ENCODE measurements at regions not wholly inside any gene's neighbourhood (a gene's known extent, or its start where the extent isn't known, plus 50 kb on each side); places are given as distances from the start of the nearest gene placed in this dataset.
"Not testable (repeated sequence)": the region's sequence is repeated elsewhere in the genome, so short reads cannot be mapped to it uniquely, and the experiment has no call there.

DNA sequence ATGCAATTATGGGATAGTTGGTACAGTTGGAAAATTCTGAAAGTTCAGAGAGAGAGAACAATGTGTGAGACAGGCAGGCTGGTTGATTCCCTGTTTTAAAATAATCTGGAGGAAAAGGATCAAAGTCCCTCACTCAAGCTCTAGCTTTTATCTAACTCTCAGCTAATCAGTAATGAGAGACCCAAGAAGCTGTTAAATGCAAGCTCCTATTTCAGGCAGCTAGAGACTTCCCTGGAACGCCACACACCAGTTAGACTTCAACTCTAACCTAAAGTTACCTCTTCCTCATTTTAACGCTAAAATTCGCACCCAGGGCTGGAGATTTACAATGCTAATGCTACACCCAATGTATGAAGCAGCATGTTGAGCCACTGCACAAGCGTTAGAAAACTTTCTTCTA lies 243.1 kb downstream of the EN1 start:
- DNase-seq: no peak

DNA sequence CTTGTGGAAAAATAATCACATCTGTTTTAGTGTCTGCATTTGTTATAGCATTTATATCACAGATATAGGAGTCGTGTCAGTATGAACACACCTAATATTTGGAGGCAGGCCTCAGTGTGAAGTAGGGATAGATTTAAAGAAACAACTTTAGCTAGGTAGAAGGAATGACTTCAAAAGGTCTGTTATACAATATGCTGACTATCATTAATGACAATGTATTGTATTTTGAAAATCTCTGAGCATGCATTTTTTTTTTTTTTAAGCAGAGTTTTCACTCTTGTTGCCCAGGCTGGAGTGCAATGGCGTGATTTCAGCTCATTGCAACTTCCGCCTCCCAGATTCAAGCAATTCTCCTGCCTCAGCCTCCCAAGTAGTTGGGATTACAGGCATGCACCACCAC lies 248.3 kb downstream of the EN1 start:
- DNase-seq: no peak

DNA sequence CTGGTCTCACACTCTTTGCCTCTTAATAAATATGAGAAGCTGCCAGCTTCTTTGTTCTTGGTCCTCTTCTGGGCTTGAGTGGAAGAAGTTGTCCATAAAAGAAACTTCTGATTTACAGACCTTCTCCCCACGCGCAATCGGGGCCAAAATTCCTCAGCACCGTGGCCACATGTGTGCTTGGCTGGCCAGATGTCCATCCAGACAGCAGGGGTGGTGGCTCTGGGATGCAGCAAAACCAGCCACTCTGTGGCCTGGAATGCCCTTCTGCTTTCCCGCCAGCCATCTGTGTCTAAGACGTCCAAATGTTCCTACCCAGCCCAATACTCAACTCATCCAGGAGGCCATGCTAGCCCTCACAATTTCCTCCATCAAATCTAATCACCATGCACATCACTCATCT lies 250.8 kb downstream of the EN1 start:
- no peak for DNase-seq

DNA sequence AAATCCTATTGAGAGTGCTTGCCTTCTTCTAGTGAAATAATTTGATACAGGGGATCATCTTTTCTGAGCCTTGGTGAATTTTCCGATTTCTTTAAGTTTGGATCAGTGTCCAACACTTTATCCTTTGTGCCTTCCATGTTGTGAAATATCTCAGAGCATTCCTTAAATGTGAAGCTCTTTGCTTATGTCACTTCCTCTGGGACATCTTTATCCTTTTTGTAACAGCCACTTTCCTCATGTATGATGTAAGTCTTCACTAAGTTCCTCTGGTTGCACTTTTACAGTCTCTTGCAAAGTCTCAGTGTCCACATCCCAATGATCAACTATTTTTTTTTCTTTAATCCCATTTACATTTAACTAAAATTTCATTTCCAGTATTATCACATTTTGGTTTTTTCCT lies 254.2 kb downstream of the EN1 start:
- DNase-seq: no peak

DNA sequence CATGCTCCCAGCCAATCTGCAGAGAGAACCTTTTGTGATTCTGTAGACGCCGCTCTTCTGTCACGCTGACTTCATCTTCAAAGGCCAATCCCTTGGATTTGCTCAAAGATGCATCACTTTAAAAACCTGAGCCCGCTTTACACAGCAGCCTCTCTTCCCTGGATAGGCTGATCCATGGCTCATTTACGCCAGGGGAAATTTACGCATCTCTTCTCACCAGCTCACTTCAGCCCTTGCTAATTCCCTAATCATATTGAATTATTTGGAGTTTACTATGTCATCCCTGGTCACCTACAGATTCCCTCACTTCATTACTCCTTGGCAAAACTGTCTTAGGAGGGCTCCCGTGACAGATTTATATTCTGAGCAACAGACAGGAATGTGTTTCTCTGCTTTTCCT lies 256.2 kb downstream of the EN1 start:
- DNase-seq: no peak

DNA sequence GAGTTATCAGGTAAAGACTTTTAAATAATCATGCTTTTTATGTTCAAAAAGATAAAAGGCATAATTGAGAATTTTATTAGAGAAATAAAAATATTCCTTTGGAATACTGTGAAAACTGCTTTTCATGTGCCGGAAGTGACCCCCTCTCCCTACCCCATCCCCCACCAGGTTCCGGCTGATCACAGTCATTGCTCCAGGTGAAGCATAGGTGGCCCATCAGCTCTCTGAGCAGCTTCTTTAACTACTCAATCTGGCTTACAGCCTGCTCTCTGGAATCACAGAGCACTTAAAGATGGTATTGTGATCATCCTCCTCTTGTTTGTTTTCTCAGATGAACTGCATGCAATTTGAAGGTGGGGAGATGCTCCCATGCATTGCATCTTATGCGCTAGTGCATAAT lies 257.7 kb downstream of the EN1 start:
- no peak for DNase-seq

DNA sequence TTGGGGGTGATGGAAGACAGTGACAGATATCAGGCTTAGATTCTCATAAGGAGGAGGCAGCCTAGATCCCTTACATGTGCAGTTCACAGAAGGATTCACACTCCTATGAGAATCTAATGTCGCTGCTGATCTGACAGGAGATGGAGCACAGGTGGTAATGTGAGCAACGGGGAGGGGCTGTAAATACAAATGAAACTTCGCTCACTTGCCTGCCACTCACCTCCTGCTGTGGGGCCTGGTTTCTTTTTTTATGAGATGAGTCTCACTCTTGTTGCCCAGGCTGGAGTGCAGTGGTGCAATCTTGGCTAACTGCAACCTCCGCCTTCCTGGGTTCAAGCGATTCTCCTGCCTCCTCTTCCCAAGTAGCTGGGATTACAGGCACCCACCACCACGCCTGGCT lies 258.6 kb downstream of the EN1 start:
- no peak for DNase-seq

DNA sequence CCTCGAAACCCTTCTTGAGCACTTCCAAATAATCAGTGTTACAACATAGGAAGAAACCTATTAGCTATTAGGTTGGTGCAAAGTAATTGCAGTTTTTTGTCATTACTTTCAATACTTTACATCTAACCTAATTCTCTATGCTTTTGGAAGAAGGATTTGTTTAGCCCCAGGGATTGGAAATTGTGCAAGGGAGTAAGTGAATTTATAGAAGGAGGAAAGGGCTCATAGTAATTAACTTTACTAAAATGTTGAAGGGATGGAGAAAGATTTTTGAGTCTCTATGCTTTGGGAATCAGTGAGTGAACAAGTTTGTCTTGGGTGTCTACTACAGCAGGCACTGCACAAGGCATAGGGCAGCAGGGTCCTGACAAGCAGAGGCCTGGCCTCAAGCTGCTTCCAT lies 261.1 kb downstream of the EN1 start:
- DNase-seq: no peak

DNA sequence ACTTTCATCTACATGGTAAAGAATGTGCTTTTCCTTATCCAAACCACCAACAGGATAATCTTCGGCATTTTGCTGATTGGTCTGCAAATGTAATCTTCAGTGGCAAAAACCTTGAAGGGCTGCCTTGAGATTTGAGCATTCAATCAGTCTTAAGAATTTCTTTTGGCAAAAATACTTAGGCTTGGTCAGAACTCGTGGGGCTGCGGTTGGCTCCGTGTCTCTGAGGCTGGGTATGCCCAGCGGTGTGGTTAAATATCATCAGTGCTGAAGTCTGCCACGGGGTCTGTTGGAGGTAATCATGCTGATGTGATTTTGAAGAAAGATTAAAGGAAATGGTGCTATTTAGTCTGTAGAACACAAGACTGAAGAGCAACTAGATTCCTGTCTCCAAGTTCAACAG lies 262.6 kb downstream of the EN1 start:
- DNase-seq: no peak

DNA sequence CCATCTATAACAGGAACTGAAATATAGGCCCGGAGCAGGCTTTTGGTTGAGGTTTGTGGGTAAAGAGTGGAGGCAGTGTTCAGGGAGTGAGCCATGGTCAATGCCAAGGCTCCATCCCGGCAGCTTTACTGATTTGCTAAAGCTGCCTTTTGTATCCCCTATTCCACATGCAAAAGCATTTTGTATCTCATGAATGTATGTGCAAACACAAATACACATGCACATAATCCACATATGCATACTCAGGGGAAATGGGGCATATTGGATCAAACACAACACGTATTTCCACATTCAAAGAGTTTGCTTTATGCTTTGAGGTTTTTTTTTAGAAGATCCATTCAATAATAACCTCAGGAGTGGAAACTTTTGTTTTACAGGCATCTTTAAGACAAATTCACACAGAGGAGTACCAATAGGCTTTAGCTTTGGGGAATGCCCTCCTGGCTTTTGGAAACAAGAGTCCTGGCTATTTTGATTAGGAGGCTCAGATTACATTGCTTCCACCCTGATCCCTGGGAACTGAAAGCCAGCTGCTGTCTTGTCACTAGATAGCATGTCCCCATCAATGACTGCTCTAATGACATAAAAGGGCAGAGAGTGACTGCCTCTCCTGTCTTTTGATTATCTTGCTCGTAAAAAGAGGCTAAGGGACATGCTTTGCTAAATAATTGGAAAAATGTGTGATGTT lies 263.2 kb downstream of the EN1 start:
- no peak for DNase-seq

DNA sequence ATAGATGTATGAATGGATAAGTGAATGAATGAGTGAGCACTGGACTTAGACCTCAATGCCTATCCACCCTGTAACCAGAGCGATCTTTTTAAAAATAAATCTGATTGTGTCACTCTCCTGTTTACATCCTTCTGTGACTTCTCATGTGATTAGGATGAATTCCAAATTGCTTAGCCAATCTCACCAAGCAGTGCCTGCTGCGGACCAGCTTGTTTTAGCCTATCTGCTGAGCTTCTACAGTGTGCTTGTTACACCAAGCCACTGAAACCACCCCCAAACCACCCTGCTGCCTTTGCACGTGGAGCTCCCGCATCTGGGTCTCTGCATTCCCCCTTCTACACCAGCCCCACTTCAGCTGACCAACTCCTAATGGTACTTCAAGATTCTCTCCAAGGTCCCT lies 265.4 kb downstream of the EN1 start:
- DNase-seq: no peak

DNA sequence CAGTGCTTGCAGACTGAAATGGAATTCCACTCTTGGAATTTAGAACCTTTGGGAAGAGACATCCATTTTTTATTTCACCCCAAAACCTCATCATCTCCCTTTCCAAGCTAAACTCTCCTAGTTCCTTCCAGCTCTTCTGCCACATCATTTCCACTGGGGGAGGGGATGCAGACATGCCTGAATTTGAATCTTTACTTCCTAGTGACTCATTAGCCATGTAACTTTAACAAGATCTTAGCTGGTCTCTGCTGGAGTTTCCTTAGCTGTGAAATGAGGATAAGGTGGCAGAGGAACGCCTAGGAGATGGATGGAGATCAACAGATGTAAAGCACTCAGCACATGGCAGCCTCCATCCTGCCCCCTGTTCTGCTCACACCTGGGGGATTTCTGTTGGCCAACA lies 266.8 kb downstream of the EN1 start:
- no peak for DNase-seq

DNA sequence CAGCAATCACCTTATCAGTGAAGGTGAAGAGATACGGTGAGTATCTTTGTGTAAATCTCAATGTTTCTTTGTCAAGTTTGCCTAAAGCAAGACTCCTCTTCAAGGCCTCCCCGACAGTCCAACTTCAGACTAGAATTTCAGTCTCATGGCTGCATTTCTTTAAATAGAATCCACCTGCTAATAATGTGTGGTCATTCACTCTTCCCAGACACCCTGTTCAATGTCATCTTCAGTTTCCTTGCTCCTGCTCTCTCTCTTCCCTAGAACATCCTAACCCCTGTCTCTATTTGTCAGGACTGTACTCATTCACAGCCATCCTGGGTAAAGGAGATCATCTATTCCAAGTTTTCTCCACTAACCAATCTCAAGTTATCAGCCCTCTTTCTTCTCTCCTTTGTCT lies 267.3 kb downstream of the EN1 start:
- no peak for DNase-seq

DNA sequence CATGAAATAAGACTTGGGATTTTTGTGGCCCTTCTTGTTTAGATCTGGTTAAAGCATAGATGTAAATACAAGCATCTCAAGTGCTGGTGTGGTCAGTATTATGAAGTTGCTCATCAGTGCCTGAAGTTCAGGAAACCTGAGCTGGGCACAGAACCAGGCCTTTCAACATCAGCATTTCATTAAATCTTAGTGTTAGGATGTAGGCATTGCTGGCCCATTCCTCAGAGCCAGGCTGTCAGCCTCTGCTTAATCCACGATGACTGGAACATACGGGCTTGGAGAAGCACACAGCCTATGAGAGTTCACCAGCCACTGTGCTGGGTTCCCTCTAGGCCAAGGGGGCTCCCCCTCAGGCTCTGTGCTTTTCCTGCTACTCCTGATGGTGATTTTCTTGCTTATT lies 270.2 kb downstream of the EN1 start:
- no peak for DNase-seq

DNA sequence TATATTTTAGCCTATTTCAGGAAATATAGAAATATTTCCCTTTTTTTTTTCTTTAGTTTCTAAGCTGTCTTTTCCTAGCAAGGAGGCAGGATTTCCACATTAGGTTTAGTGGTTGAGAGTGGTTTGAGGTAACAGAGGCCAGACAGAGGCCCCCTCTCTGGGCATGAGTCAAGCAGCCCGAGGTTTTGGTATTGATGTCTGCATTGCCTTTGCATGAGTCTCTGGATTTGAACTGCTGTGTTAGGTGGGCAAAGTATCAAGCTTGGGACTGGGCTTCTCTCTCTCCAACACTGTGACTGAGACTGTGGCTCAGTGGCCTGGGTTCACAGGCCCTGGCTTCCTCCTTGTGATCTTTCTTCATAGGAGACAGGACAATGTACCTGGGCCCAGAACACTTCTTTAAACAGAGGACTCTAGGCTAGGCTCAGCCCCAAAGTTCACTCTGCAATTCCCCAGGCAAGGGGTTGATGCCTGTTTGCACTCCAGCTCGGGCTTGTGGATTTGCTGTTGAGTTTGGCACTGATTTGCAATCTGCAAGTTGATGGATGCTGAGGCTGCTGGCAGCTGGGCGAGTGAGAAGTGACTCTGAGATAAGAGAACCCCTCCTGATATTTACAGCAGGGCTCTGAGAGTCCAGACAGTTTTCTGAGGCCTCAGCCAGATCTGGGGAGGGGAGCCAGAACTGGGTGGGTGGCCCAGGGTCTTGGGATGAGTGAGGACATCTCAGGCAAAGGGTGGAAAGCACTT lies 271.2 kb downstream of the EN1 start:
- no peak for DNase-seq

DNA sequence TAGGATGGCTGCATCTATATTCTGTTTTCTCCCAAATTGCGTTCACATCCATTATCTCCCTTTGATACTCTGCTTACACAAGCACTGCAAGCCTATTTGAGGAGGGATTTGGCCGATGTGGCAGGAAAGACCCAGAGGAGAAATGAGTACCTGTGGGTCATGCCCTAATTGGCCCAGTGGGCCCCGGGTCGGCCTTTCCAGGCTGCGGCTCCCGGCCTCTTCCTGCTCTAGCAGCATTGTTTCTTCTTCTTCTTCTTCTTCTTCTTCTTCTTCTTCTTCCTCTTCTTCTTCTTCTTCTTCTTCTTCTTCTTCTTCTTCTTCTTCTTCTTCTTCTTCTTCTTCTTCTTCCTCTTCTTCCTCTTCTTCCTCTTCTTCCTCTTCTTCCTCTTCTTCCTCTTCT lies 275.1 kb downstream of the EN1 start:
- not testable (repeated sequence) for DNase-seq

DNA sequence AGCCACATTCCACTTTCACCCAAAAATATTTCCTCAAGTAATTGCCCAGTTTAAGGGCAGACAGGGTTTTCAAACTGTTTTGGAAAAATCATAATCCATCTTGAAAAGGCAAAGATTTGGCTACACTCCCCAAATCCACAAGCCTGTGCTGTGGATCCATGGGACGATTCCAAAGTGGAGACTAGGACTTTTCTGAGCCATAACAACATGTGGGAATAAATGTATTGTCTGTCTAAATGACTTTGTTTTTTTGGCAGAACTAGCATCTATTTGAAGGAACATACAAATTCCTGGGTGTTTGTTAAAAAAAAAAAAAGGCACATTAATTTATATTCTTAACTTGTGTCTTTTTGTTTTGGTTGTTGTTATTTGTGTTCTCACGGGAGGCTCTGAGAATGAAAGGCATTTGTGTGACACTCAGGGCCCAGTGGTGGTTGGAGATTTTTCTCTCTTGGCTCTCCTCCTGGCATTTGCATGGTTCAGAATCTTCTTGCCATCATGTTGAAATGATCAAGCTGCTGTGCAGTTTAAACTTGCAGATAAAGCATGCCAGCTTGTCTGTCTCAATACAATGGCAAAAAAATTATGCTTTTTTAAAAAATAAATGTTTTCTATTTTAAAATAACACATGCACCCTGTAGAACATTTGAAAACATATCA lies 277.4 kb downstream of the EN1 start:
- no peak for DNase-seq

DNA sequence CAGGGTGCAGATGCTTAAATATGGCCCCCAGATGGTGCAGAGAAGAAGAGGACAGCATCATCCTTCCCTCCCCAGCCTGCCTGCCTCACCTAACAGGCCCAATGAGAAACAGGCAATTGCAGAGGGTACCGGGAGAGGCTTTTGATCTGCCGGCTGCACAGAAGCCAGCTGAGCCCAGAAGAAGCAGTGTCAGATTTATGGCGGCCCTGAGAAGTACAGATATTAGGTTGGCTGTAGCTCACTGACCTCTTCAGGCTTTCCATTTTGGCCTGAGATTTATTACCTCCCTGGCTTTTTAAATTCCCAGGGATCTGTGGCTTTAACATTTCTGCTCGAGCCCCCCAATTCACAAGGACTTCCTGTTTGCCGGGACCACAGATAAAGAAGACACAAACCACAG lies 278.7 kb downstream of the EN1 start:
- DNase-seq: no peak

DNA sequence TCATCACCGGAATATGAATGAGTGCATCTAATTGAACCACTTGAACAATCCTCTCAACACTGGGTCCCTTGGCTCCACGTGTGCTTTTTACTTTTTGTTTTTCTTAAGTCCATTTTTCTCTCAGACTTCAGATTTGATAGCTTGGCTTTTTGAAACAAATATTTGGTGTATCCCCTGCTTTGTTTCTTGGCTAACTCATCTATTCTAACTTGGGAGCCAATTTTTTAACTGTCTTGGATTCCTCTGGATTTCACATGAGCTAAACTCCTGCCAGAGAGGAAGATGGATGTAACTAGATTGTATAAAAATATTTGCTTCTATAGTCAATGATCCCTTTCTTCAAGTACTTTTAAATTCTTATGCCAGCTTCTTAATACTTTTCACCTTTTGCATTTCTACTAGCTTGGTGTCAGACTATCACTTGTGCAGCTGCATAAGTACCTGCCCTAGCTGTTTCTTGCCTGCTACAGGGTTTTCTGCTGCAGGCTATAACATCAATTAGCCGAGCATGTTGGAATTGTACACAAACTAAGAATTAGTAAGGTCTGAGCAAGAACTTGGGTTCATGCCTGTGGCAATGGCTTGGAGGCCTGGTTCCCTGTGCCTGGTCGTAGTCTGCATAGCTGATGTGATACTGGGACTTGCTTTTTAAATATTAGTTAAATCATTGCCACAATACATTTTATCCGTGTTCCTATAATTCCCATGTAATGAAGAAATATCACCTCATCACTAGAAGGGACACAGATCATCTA lies 281.5 kb downstream of the EN1 start:
- DNase-seq: no peak

DNA sequence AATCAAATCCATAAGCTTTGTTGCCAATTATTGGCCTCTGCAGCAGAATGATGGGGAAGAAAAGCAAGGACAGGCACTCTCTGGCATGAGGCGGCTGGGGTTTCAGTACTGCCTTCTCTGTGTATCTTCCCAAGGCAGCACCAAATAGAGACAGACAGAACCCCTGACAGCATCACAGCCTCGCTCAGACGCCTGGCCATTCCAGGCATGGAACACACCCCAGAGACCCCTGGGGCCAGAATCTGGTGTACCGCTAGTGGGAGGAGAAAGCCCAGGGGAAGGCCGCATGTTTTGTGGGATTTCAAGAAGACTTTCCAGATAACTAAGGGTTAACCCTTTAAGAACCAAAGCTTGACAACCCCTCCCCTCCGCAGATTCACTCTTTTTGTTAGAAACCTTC lies 282.1 kb downstream of the EN1 start:
- DNase-seq: no peak

DNA sequence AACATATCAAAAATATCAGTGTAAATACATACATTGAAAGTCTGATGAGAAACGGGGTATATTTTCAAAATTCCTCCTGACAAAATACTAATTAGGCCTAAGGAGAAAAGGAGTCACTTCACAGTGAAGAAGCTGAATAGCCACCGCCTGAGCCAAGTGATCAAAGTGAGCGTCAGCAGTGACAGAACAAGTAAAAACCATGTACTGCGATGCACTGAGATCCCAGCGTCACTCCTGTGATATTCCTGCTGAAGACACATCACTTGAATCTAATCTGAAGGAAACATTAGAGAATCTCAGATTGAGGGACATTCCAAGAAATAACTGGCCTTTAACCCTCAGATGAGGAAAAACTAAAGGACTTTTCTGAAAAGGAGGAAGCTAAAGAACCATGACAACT lies 285.3 kb downstream of the EN1 start:
- DNase-seq: no peak

DNA sequence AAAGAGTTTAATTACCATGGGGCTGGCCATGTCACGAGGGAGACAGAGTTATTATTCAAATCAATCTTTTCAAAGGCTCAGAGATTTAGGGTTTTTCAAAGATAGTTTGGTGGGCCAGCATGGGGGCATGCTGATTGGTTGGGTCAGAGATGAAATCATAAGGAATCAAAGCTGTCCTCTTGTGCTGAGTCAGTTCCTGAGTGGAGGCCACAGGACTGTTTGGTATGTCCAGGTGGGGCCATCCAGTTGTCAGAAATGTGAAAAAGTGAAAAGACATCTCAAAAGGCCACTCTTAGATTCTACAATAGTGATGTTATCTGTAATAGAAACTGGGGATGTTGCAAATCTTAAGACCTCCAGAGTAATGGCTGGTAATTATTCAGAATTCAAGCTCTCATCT lies 288.6 kb downstream of the EN1 start:
- no peak for DNase-seq

DNA sequence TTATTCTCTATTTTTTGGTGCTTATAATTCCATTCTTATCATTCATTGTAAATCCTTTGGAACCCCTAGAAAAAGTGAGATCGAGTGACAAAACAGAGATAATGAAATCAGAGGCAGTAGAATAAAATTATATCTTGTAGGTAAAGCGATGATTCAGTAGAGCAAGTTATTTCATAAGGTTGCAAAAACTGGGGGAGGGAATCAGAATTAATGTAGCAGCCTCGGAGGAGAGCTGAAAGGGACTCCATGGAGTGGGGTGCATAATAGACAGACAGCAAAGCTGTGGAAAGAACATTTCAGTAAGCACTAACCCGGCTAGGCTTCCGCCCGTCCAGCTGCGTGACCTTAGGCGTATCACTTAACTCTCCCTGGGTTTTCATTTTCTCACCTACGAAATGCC lies 289.7 kb downstream of the EN1 start:
- DNase-seq: no peak

DNA sequence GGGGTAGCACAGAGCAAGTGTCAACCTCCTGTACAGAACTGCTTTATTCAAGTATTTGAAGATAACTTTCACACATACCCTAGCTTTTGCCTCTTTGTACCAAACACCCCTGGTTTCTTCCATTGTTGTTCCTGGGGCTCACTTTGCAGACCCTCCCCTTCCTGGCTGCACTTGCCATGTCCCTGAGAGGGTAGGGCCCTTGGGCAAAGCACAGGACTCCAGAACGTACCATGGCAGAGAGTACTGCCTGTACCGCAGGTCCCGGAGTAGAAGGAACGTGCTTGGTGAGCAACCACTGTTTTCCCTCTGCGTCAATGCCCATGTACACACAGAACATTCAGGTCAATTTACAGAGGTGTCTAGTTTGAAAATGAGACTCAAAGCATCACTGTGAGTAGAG lies 290.4 kb downstream of the EN1 start:
- no peak for DNase-seq
